Activated CD4-positive, CD25-positive, alpha-beta regulatory T cell (primary cell): ENCODE measurements at regions not wholly inside any gene's neighbourhood (a gene's known extent, or its start where the extent isn't known, plus 50 kb on each side); places are given as distances from the start of the nearest gene placed in this dataset.

Experiments
- DNase-seq, 4 experiments: peaks; one replicate each; lab custom pipeline; 2025; lab: John Stamatoyannopoulos, UW

GRCh38 chr4:124529131-124529530 lies 183.4 kb downstream of the ANKRD50 start:
- DNase-seq, result no peak

DNA sequence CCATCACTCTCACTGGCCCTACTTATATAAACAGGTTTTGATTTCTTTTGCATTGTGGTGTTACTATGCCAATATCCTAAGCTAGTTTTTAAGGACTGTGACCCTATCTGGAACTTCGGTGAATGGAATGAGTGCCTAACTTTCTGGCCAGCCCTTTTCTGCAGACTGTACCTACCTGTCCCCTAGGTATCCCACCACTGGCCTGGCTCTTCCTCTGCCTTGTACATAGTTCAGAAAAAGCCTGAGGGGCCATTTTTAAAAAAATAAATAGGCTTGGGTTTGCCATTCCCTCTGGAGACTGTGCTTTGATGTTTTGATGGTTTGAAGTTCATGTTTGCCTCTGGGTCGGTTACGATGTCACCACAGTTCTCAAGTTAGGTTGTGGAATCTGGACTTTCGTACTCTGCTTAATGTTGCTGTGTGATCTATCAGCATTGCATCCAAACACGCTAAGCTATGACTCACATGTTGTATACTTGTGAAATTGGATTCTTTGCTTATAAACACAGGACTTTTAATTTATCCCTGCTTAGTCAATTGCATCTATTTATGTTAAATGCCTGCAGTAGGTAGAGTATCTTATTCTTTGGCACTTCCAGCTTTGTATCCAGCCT lies 182.0 kb downstream of the ANKRD50 start:
- DNase-seq, result no peak

DNA sequence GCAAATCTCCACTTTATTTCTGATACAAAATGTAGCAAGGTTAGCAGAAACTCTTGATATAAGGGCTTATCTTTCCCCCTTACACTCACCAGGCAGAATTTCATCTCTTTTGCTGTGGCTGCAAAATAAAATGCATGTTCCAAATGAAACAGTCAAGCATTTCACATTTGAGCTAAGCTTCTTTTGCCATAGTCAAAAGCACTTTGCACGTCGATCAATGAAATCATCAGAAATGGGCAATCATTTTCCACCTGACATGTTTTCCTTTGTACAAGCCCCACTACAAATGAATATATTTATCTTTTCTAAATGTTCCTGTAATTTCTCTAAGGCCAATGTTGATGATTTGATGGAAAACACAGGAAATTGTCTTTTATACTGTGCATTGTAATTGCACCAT lies 178.4 kb downstream of the ANKRD50 start:
- DNase-seq, result no peak

- DNase-seq, result no peak
Measured at GRCh38 chr4:124535003-124535402, 177.5 kb downstream of the ANKRD50 start.

GRCh38 chr4:124536946-124537345 lies 175.6 kb downstream of the ANKRD50 start:
- no peak for DNase-seq

- DNase-seq, result no peak
Measured at GRCh38 chr4:124537971-124538370, 174.6 kb downstream of the ANKRD50 start.

- no peak for DNase-seq
Measured at GRCh38 chr4:124540014-124540413, 172.5 kb downstream of the ANKRD50 start.

GRCh38 chr4:124541652-124542420 lies 170.7 kb downstream of the ANKRD50 start:
- DNase-seq, result no peak

- no peak for DNase-seq
Measured at GRCh38 chr4:124555959-124556358, 156.6 kb downstream of the ANKRD50 start.

GRCh38 chr4:124564121-124564520 lies 148.4 kb downstream of the ANKRD50 start:
- no peak for DNase-seq

DNA sequence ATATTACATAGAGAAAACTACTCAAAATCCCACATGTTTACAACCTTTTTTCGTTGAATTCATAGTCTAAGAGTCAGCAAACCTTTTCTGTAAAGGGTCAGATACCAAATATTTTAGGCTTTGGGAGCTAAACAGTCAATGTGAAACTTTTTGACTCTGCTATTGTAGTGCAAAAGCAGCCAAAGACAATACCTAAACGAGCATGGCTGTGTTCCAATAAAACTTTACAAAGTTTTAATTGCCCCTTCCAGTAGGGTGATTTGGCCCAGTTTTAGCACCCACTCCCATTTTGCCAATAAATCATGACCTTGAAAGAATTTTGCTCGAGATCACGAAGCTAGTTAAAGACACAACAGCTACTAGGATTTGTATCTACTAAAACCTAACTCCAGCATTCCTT lies 147.2 kb downstream of the ANKRD50 start:
- DNase-seq, result no peak

GRCh38 chr4:124566030-124566429 lies 146.5 kb downstream of the ANKRD50 start:
- no peak for DNase-seq

DNA sequence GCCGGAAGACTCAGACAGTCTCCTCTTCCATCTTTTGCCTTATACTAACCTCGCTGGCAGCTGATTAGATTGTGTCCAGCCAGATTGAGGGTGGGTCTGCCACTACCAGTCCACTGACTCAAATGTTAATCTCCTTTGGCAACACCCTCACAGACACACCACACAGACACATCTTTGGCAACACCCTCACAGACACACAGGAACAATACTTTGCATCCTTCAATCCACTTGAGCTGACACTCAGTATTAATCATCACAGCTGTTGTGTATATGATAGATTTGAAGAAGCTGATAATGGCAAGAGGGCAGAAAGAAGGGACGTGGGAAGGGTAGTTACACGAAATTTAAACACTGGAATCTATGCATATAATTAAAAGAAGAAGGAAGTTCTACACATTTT lies 139.5 kb downstream of the ANKRD50 start:
- no peak for DNase-seq

- no peak for DNase-seq
Measured at GRCh38 chr4:124579896-124580295, 132.6 kb downstream of the ANKRD50 start.

- DNase-seq, result no peak
Measured at GRCh38 chr4:124583797-124584196, 128.7 kb downstream of the ANKRD50 start.

DNA sequence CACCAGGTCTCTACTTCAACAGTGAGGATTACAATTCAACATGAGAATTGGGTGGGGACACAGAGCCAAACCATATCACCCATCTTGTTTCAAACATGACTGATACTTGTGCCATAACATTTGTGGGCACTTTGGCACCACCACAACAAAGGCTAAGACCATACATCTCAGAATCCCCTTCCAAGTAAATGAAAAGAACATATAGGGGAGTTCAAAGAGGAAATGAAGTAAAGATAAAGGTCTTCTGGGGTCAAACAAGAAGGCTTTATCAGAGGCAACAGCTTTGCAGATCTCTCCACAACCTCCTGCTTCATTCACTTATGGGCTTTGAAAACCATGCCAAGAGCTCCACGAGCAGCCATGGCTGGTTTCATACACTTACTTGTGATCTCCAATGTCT lies 122.7 kb downstream of the ANKRD50 start:
- DNase-seq, result no peak

GRCh38 chr4:124590480-124590879 lies 122.1 kb downstream of the ANKRD50 start:
- no peak for DNase-seq

GRCh38 chr4:124591637-124592036 lies 120.9 kb downstream of the ANKRD50 start:
- DNase-seq, result no peak

DNA sequence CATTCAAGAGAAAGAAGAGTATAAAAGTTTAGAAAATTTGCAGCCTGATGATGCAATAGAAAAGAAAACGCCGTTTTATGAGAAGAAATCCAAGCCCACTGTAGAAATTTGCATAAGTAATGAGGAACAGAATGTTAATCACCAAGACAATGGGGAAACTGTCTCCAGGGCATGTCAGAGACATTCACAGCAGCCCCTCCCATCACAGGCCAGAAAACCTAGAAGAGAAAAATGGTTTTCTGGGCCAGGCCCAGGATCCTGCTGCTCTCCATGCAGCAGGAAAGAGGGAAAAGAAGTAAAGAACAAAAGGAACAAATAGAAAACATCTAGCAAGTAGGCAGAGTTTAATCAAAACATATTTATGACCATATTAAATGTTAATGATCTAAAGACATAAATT lies 119.0 kb downstream of the ANKRD50 start:
- no peak for DNase-seq

- no peak for DNase-seq
Measured at GRCh38 chr4:124594945-124595344, 117.6 kb downstream of the ANKRD50 start.

DNA sequence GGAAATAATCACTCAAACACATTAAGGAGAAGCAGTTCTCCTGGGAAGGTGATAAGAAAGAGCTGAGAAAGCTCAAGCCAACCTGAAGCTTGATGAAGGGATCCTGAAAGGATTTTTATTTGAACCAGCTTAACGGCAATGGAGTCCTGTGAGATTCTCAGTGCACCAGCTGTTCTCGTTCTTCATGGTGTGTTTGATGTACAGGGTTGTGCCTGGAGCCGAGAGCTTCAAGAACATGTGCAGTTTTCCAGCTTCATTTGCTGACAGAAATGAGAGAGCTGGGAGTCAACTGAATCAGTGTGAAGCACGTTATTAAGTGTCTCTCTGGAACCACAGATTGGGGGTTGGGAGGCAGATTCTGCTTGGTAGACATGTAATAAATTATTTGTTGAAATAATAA lies 115.7 kb downstream of the ANKRD50 start:
- DNase-seq, result no peak

- no peak for DNase-seq
Measured at GRCh38 chr4:124610211-124610610, 102.3 kb downstream of the ANKRD50 start.
